NT2/D1 (cell line): ENCODE measurements at regions not wholly inside any gene's neighbourhood (a gene's known extent, or its start where the extent isn't known, plus 50 kb on each side); places are given as distances from the start of the nearest gene placed in this dataset.
"Not testable (repeated sequence)": the region's sequence is repeated elsewhere in the genome, so short reads cannot be mapped to it uniquely, and the experiment has no call there.

Source experiments
- DNase-seq: peaks from one replicate; pipeline ENCODE4 v3.0.0-alpha.2; 2011; ENCODE audit warnings: low read depth, low spot score
- H3K27me3 ChIP-seq: 2 replicates; pipeline ENCODE4 v1.6.0; 2011; ENCODE audit warnings: mild to moderate bottlenecking; ENCODE audit not compliant: insufficient read length, insufficient read depth
- H3K36me3 ChIP-seq: 2 replicates; pipeline ENCODE4 v1.6.1; 2011; ENCODE audit warnings: mild to moderate bottlenecking, low read length, mixed read lengths; ENCODE audit not compliant: insufficient read depth, insufficient read length
- H3K4me1 ChIP-seq: 2 replicates; pipeline ENCODE4 v1.5.1; 2011; ENCODE audit not compliant: insufficient read depth, insufficient read length
- H3K4me3 ChIP-seq: 2 replicates; pipeline ENCODE4 v1.5.1; 2011; ENCODE audit warnings: low read depth; ENCODE audit not compliant: insufficient read length
- H3K9ac ChIP-seq: 2 replicates; pipeline ENCODE4 v1.6.0; 2011; ENCODE audit warnings: low read depth; ENCODE audit not compliant: insufficient read length
- H3K9me3 ChIP-seq: 2 replicates; pipeline ENCODE4 v1.5.1; 2011; ENCODE audit warnings: mild to moderate bottlenecking, low read length; ENCODE audit not compliant: insufficient read depth
- SUZ12 ChIP-seq: IDR thresholded peaks from 2 replicates; pipeline ENCODE4 v1.6.1; 2011; ENCODE audit not compliant: insufficient read length, insufficient read depth; ENCODE audit errors: extremely low read depth
- YY1 ChIP-seq: IDR thresholded peaks from 2 replicates; pipeline ENCODE4 v1.6.1; 2011; ENCODE audit not compliant: insufficient read length, insufficient read depth
- ZNF274 ChIP-seq: IDR thresholded peaks from 2 replicates; pipeline ENCODE4 v1.6.1; 2011; ENCODE audit warnings: mild to moderate bottlenecking, low read depth, low read length

DNA sequence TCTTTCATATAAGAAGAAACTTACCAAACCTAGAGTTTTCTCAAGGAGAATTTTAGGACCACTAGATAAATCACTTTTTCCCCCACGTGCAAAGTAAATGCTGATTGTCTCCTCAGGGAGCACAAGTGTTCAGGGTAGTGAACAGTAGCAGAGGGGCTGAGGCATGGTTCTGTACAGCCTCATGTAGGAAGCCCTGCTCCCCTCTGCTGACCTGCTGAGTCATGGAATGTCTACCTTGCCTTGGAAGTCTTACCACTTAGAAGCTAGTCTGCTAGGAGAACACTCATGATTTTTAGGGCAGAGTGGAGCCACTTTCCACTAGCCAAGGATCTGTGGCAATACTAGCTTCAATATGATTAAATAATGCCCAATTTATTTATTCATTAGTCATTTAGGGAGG lies 2120.6 kb upstream of the RAG2 start:
- no peaks in the 10 kb centered on the region for H3K4me1 ChIP-seq
- H3K9me3 ChIP-seq, result peaks cover 15% of the 10 kb centered on the region; the same call in 1 of the 2 replicates
- DNase-seq, result no peak
- no peaks in the 10 kb centered on the region for H3K36me3 ChIP-seq
- no peak overlapping the region for H3K4me3 ChIP-seq
- TF ChIP-seq SUZ12 (no peak), YY1 (no peak), ZNF274 (no peak)
- no peak overlapping the region for H3K9ac ChIP-seq
- H3K27me3 ChIP-seq, result no peaks in the 10 kb centered on the region

DNA sequence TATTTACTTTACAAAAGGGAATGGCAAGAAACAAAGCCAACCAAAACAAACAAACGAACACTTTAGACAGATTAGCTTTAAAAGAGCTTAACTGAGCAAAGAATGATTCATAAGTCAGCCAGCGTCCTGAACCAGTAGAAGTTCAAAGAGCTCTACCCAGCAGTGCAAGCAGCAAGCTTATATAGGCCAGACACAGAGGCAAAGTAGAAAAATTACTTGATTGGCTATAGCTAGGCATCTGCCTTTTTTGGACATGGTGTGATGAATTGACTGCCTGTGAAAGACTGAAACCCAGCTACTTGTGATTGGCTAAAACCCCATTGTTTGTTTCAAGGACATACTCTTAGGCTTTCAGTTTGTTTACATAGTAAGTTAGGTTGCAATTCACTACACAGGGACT lies 2120.0 kb upstream of the RAG2 start:
- H3K4me1 ChIP-seq, result no peaks in the 10 kb centered on the region
- H3K9me3 ChIP-seq, result peaks cover 15% of the 10 kb centered on the region; the same call in 1 of the 2 replicates
- H3K27me3 ChIP-seq, result no peaks in the 10 kb centered on the region
- H3K36me3 ChIP-seq, result no peaks in the 10 kb centered on the region
- no peak for DNase-seq
- no peak for TF ChIP-seq ZNF274
- no peak for TF ChIP-seq YY1
- TF ChIP-seq SUZ12, result no peak
- no peak overlapping the region for H3K4me3 ChIP-seq
- no peak overlapping the region for H3K9ac ChIP-seq

DNA sequence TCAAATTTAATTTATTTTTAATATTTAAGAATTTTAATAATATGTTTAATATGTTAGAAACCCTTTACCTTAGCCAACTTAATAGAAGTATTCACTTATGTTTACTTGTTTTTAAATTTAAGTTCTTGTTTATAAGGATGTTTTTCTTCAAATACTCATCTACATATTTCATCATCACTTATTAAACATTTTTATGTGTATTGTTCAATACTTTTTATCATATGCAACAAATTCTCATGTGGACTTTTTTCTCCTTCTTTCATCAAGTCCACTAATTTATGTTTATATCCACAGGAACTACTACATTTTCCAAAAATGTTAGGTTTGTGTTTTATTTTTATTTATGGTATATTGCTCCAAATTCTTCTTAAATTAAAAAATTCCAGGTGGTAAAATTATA lies 2113.1 kb upstream of the RAG2 start:
- no peak overlapping the region for H3K9ac ChIP-seq
- no peaks in the 10 kb centered on the region for H3K4me1 ChIP-seq
- H3K36me3 ChIP-seq, result no peaks in the 10 kb centered on the region
- peaks cover 7% of the 10 kb centered on the region; the same call in 1 of the 2 replicates for H3K9me3 ChIP-seq
- H3K4me3 ChIP-seq, result no peak overlapping the region
- no peaks in the 10 kb centered on the region for H3K27me3 ChIP-seq
- no peak for DNase-seq
- TF ChIP-seq YY1 (no peak), ZNF274 (no peak), SUZ12 (no peak)

DNA sequence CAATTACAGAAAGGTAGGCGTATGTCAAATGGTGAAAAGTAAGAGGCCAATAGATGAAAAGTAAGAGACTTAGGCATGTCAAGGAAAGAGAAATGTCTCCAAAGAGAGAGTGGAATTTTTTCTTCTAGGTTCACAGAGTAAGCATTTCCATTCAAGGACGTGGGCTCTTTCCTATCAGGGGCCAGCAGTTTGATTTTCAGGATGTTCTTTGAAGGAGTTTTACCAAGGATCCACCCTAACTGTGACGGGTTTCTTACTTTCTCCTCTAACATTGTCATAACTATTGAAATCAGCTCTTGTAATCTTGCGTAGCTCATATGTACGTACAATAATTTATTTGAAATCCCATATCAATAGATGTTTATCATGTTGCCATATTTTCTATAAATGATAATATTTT lies 2112.2 kb upstream of the RAG2 start:
- no peak for DNase-seq
- Histone ChIP-seq H3K4me1 (no peaks in the 10 kb centered on the region), H3K9me3 (no peaks in the 10 kb centered on the region), H3K27me3 (no peaks in the 10 kb centered on the region), H3K36me3 (no peaks in the 10 kb centered on the region), H3K4me3 (no peak overlapping the region), H3K9ac (no peak overlapping the region)
- TF ChIP-seq YY1 (no peak), SUZ12 (no peak), ZNF274 (no peak)

DNA sequence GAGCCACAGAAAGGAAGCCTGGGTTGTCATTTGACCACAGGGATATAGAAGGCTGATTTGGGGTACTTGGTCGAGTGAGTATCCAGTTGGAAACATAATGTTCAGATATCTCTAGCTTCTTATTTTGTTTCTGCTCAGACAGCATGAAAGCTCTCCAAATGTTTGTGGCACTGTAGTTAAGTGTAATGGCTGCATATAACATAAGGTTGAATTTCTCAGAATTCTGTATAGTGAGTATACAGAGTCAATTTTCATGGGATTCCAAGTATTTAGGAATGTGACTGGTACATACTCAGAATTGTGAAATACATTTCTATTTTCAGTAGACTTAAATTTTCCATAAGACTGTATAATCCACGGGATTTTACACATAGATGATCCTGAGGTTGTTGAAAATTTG lies 2102.1 kb upstream of the RAG2 start:
- Histone ChIP-seq H3K4me1 (no peaks in the 10 kb centered on the region), H3K4me3 (no peak overlapping the region), H3K9me3 (no peaks in the 10 kb centered on the region), H3K27me3 (no peaks in the 10 kb centered on the region), H3K9ac (no peak overlapping the region), H3K36me3 (no peaks in the 10 kb centered on the region)
- TF ChIP-seq YY1, result no peak
- TF ChIP-seq ZNF274, result no peak
- no peak for TF ChIP-seq SUZ12
- no peak for DNase-seq

DNA sequence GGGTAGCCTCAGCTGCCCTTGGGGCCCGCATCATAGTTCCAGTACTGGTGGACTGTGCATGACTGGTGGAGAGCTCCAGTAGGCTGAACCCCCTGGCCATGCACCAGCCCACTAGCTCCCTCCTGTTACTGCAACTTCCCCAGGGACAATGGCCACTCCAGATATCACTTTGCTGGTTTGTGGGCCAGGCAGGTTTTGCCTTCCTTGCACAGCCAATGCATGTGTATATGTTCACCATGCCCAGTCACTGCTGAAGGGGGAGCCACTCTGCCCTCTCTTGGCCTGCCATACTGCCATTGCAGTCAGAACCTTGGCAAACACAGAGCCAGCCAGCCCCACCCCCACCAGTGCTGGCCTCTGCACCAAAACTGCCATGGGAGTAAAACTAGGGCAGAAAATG lies 2095.3 kb upstream of the RAG2 start:
- Histone ChIP-seq H3K4me3 (no peak overlapping the region), H3K4me1 (no peaks in the 10 kb centered on the region), H3K36me3 (no peaks in the 10 kb centered on the region), H3K27me3 (no peaks in the 10 kb centered on the region), H3K9ac (no peak overlapping the region), H3K9me3 (no peaks in the 10 kb centered on the region)
- TF ChIP-seq SUZ12 (no peak), YY1 (no peak), ZNF274 (no peak)
- no peak for DNase-seq

DNA sequence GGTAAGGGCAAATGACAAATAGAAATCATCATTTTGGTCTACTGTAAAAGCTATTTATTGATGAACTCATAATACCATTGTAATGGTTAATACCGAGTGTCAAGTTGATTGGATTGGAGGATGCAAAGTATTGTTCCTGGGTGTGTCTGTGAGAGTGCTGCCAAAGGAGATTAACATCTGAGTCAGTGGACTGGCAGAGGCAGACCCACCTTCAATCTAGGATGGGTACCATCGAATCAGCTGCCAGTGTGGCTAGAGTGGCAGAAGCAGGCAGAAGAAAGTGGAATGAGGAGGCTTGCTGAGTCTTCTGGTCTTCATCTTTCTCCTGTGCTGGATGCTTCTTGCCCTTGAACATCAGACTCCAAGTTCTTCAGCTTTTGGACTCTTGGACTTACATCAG lies 2092.2 kb upstream of the RAG2 start:
- not testable (repeated sequence) for H3K4me1 ChIP-seq, H3K9ac ChIP-seq, H3K9me3 ChIP-seq, H3K27me3 ChIP-seq, DNase-seq, H3K36me3 ChIP-seq, H3K4me3 ChIP-seq

DNA sequence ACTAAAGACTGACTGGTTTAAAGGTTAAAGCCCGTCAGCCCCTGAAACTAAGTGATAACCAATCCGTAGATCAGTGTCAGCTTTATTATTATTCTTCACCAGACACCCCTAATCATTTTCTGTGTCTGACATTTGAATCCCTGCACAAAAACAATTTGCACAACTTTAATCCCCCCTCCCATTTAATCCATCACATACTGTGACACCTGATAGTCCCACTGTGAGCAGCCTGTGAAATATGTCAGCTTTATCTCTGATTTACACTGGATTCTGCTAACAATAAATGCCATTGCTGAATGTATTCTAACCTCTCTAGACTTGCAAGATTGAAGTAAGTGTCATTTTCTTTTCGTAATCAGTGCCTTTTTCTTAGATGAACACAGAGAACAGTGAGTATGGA lies 2089.0 kb upstream of the RAG2 start:
- H3K4me1 ChIP-seq, result no peaks in the 10 kb centered on the region
- DNase-seq, result no peak
- no peaks in the 10 kb centered on the region for H3K36me3 ChIP-seq
- no peaks in the 10 kb centered on the region for H3K27me3 ChIP-seq
- no peak overlapping the region for H3K4me3 ChIP-seq
- H3K9me3 ChIP-seq, result no peaks in the 10 kb centered on the region
- no peak overlapping the region for H3K9ac ChIP-seq
- TF ChIP-seq ZNF274 (no peak), YY1 (no peak), SUZ12 (no peak)
